ENCODE measurements at regions not wholly inside any gene's neighbourhood (a gene's known extent, or its start where the extent isn't known, plus 50 kb on each side); places are given as distances from the start of the nearest gene placed in this dataset.
"Not testable (repeated sequence)": the region's sequence is repeated elsewhere in the genome, so short reads cannot be mapped to it uniquely, and the experiment has no call there.

DNA sequence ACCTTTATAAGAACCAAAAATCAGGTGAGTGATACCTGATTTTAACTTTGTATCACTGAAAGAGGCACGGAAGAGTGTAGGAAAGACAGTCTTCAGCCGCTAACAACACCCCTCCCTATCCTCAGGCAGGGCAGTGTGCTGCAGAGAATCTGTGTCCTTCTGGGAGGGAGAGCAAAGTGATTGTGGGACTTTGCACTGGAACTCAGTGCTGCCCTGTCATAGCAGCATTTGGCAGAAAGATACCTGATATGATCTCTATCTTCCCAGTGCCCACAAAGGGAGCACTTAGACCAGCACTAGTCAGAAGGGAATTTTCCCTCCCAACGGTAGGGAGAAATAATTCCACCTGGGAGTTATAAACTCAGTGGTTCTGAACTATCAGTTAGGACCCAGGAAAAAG lies 139.0 kb downstream of the FMR1NB start:
- no peak for ATAC-seq
- ChIA-PET CTCF (no interaction called here), POLR2A (no interaction called here)
- Mint-ChIP-seq H3K27ac (no peak overlapping the region), H3K9me3 (no peaks in the 10 kb centered on the region), H3K4me3 (no peak overlapping the region), H3K27me3 (ENCODE audit: low read depth) (no peaks in the 10 kb centered on the region), H3K36me3 (no peaks in the 10 kb centered on the region), H3K4me1 (peaks cover 2% of the 10 kb centered on the region)
- DNase-seq (ENCODE audit: low spot score): no peak
- TF ChIP-seq HMGA2 (CRISPR knock-in tag; IDR thresholded peaks at IDR 0.05) (no peak), JAZF1 (CRISPR knock-in tag; IDR thresholded peaks at IDR 0.05) (no peak), SP1 (CRISPR knock-in tag; conservative IDR thresholded peaks at IDR 0.05) (no peak), RELA (CRISPR knock-in tag; IDR thresholded peaks at IDR 0.05; ENCODE audit: borderline replicate concordance) (no peak), IRF1 (CRISPR knock-in tag; IDR thresholded peaks at IDR 0.05) (no peak), NR1H2 (CRISPR knock-in tag; IDR thresholded peaks at IDR 0.05) (no peak), ATF1 (CRISPR knock-in tag; IDR thresholded peaks at IDR 0.05) (no peak), FOXK1 (CRISPR knock-in tag; IDR thresholded peaks at IDR 0.05) (no peak)

DNA sequence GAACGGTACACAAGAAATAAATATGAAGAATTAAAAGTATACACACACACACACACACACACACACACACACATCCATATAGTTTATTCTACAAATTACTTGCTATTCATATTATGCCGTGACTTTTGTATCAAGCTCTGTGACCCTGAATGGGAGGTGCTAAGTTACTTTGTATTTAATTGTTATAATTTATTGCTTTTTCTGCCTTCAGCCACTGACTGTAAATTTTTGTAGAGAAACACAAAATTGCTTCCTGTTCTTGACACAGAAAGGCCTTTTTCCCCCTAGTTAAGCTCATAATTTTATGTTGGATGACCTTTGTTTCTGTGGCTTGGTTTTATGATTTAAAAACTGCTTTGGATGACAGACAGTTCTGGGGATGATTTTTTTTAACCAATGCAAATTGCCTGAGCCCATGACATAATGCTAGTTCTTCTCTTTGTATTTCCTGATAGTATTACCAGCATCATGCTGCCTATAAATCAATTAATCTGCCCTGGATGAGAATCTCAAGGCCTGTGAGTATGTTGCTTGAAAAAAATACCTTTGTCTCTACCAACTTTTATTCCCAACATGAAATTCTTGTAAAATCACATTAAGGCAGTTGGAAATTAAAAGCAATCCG lies 140.0 kb downstream of the FMR1NB start:
- no peak for ATAC-seq
- no peak for DNase-seq (ENCODE audit: low spot score)
- Mint-ChIP-seq H3K27me3 (ENCODE audit: low read depth) (no peaks in the 10 kb centered on the region), H3K36me3 (no peaks in the 10 kb centered on the region), H3K9me3 (no peaks in the 10 kb centered on the region), H3K4me3 (no peak overlapping the region), H3K27ac (no peak overlapping the region), H3K4me1 (no peaks in the 10 kb centered on the region)
- TF ChIP-seq FOXK1 (CRISPR knock-in tag; IDR thresholded peaks at IDR 0.05) (no peak), RELA (CRISPR knock-in tag; IDR thresholded peaks at IDR 0.05; ENCODE audit: borderline replicate concordance) (no peak), ZNF671 (CRISPR knock-in tag; IDR thresholded peaks at IDR 0.05) (no peak), EMX1 (CRISPR knock-in tag; IDR thresholded peaks at IDR 0.05) (no peak), NFATC4 (CRISPR knock-in tag; IDR thresholded peaks at IDR 0.05) (no peak), SOX15 (CRISPR knock-in tag; IDR thresholded peaks at IDR 0.05) (no peak), ETV6 (CRISPR knock-in tag; IDR thresholded peaks at IDR 0.05) (no peak), ZNF317 (CRISPR knock-in tag; IDR thresholded peaks at IDR 0.05; ENCODE audit: borderline replicate concordance, low read depth) (no peak), AFF4 (CRISPR knock-in tag; IDR thresholded peaks at IDR 0.05; ENCODE audit: borderline replicate concordance) (no peak), FOXJ3 (CRISPR knock-in tag; IDR thresholded peaks at IDR 0.05; ENCODE audit: borderline replicate concordance) (no peak), ZNF396 (CRISPR knock-in tag; IDR thresholded peaks at IDR 0.05; ENCODE audit: borderline replicate concordance) (no peak)
- TF ChIP-seq, protein P1, sequence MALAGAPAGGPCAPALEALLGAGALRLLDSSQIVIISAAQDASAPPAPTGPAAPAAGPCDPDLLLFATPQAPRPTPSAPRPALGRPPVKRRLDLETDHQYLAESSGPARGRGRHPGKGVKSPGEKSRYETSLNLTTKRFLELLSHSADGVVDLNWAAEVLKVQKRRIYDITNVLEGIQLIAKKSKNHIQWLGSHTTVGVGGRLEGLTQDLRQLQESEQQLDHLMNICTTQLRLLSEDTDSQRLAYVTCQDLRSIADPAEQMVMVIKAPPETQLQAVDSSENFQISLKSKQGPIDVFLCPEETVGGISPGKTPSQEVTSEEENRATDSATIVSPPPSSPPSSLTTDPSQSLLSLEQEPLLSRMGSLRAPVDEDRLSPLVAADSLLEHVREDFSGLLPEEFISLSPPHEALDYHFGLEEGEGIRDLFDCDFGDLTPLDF (CRISPR knock-in tag; IDR thresholded peaks at IDR 0.05): no peak
- TF ChIP-seq, protein P2, sequence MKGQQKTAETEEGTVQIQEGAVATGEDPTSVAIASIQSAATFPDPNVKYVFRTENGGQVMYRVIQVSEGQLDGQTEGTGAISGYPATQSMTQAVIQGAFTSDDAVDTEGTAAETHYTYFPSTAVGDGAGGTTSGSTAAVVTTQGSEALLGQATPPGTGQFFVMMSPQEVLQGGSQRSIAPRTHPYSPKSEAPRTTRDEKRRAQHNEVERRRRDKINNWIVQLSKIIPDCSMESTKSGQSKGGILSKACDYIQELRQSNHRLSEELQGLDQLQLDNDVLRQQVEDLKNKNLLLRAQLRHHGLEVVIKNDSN (CRISPR knock-in tag; IDR thresholded peaks at IDR 0.05): no peak
- POLR2A ChIA-PET: no interaction called here
- CTCF ChIA-PET: no interaction called here

DNA sequence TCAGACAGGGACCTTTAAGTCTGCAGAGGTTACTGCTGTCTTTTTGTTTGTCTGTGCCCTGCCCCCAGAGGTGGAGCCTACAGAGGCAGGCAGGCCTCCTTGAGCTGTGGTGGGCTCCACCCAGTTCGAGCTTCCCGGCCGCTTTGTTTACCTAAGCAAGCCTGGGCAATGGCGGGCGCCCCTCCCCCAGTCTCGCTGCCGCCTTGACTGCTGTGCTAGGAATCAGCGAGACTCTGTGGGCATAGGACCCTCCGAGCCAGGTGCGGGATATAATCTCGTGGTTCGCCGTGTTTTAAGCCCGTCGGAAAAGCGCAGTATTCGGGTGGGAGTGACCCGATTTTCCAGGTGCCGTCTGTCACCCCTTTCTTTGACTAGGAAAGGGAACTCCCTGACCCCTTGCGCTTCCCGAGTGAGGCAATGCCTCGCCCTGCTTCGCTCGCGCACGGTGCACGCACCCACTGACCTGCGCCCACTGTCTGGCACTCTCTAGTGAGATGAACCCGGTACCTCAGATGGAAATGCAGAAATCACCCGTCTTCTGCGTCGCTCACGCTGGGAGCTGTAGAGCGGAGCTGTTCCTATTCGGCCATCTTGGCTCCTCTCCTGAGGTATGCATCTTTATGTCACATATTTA lies 147.9 kb downstream of the FMR1NB start:
- H3K36me3 Mint-ChIP-seq; CTCF ChIA-PET; H3K4me1 Mint-ChIP-seq; H3K27ac Mint-ChIP-seq; POLR2A ChIA-PET; H3K27me3 Mint-ChIP-seq (ENCODE audit: low read depth); H3K9me3 Mint-ChIP-seq: not testable (repeated sequence)
- H3K4me3 Mint-ChIP-seq: peak overlapping the region; percentile 83
- ATAC-seq (peak; percentile 46), DNase-seq (ENCODE audit: low spot score) (peak; percentile 43)
